NCI-H748 treated with DMSO at 0.1 percent for 48 hours (cell line): ENCODE measurements at regions not wholly inside any gene's neighbourhood (a gene's known extent, or its start where the extent isn't known, plus 50 kb on each side); places are given as distances from the start of the nearest gene placed in this dataset.
"Not testable (repeated sequence)": the region's sequence is repeated elsewhere in the genome, so short reads cannot be mapped to it uniquely, and the experiment has no call there.

ENCODE experiments used
- DNase-seq: peaks from one replicate; lab custom pipeline; 2025; lab: John Stamatoyannopoulos, UW

DNA sequence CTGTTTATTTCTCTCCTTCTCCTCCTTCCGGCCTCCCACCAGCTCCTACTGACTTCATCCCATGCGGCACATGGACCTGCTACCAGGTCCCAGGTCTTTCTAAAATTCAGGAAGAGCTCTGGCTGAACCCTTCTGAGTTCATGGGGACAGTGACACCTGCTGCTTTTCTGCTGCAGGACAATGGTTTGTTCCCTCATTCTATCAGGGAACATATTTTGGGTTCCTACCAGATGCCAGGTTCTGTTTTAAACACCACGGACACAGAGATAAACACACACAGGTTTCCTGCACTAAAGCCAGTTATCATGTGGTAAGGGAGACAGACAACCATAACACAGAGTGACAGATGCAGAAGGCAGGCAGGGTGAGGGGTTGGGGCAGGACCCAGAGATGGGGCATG lies 114.0 kb upstream of the RAB4A start:
- no peak for DNase-seq

DNA sequence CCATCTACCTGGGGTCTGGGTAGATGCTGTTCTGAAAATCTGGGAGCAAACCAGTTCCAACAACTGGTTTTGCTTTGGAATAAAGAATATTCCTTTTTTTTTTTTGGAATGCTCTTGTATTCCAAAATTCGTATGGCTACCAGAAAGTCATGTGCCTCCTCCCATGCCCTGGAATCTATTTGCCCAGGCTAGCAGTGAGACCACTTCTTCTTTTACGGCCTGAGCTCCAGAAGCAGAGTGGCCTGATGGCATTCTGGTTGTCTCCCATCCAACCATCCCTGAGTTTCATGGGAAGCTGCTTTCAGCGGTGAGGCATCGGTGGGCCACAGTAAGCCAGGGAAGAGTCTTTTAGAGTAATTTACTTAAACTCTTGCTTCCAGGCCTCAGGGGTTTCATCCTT lies 113.4 kb upstream of the RAB4A start:
- no peak for DNase-seq

DNA sequence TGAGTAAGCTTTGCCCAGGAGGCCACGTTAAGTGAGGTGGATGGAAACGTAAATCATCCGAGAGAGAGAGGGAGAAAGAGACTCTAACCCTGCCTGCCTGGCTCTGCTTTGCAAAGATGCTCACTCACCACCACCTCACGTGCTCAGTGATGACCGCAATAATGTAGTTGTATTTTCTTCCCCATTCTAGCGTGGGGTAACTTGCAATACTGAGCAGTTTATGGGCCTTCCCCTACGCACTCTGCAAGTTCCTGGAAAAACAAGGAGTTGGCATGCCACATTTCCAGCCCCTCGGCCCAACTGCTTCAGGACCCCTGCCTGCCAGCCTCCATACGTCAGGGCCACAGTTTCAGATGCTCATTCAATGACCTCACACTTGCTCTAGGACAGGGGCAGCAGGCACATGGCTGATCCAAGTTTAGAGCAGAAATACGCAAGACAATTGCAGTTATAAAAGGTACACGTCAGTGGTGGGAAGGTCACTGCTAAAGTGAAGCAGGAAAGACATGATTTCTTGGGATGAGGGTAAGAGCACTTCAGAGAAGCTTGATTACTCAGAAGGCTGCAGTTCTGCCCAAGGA lies 112.5 kb upstream of the RAB4A start:
- DNase-seq = no peak

DNA sequence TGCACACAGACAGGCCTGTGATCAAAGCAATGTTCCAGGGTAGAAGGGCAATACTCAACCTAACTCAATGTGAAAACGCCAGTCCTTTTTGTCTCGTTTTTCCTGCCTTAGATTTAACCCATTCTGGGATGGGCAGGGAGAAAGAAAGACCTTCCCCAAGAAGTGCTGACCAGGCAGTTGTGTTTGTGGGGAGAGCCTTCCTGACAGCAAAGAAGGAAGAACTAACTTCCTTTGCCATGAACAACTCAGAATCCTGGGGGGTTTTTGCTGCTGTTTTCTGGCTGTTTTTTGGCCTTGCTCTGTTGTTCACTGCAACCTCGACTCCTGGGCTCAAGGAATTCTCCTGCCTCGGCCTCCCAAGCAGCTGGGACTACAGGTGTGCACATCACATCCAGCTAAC lies 112.0 kb upstream of the RAB4A start:
- DNase-seq = no peak

DNA sequence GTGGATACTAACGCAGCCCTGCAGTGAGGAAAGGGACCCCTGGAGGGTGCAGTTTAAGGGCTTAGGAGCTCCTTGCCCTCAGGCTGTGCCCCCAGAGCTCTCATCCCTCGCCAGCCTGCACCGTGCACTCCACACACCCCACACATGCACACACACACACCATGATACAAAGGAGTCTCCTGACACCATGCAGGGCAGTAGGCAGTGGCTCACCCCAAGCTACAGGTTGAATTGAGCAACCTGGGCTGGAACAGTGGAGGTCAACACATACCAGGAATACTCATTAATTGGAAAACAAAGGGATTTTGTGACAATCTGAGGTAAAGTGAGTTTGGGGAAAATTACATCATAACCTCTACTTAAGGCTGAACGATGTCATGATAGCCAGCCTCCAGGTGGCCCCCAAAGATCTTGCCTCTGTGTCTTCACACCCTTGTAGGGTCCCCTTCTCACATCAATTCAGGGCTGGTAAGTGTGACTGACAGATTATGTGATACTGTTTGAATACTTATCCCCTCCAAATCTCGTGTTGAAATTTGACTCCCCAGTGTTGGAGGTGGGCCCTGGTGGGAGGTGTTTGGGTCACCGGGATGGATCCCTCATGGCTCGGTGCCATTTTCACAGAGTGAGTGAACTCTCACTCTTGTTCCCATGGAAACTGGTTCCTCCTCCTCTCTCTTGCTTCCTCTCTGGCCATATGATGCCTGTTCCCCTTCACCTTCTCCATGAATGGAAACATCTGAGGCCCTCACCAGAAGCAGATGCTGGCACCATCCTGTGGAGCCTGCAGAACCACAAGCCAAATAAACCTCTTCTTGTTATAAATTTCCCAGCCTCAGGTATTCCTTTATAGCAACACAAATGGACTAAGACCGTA lies 111.0 kb upstream of the RAB4A start:
- DNase-seq = peak; percentile 7

DNA sequence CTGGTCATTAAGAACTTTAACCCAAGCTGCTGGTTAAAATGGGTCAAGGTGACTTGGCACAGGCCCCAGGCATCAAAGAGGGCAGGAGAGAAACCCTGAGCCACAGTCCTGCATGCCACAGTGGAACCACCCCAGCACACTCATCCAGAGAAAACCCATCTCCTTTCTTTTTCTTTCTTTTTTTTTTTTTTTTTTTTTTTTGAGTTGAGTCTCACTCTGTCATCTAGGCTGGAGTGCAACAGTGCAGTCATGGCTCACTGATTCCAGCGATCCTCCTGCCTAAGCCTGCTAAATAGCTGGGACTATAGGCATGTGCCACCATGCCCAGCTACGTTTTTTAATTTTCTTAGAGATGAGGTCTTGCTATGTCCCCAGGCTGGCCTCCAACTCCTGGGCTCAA lies 109.2 kb upstream of the RAB4A start:
- DNase-seq = no peak

DNA sequence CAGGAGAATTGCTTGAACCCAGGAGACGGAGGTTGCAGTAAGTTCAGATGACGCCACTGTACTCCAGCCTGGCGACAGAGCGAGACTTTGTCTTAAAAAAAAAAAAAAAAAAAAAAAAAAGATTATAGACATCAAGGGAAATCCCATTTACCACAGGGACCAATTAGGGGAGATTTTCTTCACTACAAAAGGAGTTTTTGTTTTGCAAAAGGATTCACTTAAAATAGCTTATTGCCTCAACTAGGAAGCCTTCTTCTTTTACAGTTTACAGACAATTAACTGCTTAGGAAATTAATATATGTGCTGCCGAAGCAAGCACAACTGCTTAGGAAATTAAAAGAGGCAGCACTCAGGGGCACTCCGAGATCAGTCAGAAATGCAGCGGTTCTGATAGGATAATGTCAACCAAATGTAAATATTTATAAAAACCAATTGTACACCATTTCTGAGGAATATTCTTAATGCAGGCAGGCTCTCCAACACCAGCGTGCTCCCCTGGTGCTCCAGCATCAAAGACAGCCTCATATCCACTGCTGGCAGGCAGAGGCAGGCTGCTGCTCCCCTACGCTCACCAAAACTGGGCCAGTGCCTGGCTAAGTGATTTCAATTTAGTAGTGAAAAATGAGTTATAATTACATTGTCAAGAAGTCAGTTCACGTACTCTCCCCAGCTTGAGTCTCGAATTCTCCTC lies 107.9 kb upstream of the RAB4A start:
- no peak for DNase-seq

DNA sequence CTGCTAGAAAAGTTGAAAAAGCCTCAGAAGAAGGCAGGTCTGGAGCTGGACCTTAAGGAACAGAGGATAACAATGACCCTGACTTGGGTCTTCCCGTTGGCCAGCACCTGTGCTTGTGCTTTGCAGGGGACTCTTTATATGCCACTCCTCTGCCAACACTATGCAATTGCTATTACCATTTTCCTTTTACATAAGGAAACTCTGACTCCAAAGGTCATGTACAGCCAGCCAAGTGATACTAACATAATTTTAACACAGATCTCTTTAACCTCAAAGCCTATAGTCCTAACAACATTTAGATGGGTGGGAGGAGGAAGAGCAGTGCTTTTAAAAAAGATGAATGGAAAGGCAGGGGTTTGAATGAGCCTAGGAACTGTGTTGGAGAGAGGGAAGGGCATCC lies 106.6 kb upstream of the RAB4A start:
- DNase-seq = no peak

DNA sequence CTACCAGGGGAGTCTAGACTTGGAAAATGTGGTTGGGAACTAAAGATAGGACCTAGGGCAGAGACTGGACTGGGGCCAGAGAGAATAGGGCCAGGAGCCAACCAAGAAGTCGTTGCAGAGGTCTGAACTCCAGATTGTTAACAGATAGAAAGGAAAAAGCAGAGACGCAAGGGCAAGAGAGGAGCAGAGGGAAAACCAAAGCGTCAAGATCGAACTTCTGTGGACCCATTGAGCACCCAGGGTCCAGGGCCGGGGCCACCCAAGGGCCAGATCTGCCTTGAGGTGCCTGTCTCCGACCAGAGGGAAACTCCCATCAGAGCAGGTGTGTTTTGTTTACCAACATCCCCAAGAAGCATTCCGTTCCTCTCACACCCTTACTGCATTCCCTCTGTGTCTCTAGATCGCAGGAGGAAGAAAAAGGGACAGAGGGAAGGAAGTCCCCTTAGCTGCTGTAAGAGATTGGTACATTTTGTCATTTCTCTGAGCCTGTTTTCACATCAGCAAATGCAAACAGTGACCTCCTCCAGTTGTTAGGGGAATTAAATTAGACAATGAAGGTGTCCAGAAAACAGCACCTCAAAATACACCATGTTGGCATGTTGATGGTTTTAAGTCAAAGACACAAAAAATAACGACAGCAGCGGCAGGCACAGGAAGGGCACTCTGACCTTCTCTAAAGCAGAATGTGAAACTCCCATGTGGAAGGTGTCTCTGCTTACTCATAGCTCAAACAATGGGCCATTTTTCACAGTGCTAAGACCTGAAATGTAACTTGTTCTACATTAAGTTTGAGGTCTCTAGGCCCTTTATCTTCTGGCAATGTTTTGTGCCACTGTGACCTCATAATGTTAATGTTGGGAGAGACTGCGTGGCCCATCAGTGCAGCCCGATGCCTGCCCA lies 105.8 kb upstream of the RAB4A start:
- DNase-seq = no peak

DNA sequence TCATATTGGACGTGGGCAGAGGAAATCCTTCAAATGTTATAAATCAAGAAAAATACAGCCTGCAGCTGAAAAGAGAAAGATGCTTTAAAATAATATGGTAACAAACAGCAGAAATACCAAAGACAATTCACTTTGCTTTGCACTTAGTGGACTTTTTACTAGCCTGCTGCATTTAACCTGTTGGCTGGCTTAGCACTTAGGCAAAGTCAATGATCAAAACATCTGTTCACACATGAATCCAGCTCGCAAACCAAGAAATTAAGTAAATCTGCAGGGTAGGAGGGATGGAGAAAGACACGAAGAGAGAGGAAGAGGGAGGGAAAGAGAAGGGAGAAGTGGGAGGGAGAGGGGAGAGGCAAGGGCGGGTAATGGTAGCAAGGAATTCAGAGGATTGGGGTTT lies 103.6 kb upstream of the RAB4A start:
- DNase-seq = no peak

DNA sequence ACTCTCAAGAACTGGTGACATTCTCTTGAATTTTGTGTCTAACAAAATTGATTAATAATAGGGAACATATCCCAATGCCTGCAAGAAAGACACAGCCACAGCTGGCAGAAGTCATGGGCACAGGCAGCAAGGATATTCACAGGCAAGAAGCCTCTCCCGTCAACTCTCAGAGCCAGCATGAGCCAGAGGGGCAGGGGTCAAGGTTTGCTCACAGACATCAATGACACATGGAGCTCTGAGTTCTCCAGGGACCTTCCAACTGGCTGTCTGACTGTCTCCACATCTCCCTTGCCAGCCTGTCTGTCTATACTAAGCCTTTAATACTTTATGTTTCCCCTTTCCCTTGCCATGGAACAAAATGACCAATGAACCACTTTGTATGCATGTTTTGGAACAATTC lies 101.5 kb upstream of the RAB4A start:
- no peak for DNase-seq

DNA sequence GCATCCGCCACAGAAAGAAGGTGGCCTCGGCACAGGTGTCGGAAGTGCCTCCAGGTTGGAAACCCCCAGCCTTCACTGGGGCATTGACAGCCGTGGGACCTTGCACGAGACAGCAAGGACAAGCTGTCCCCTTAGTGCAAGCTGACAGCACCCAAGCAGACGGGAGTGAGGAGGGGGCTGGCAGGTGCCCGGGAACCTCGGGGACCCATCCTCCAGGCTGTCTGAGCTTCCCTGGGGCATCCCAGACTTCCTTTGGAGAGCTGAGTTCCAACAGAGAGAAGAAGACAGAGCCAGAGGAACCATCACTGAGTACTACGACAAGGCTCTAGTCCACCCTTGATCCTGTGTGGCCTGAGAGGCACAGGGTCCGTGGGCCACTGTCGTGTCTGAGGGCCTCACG lies 100.6 kb upstream of the RAB4A start:
- DNase-seq = no peak

DNA sequence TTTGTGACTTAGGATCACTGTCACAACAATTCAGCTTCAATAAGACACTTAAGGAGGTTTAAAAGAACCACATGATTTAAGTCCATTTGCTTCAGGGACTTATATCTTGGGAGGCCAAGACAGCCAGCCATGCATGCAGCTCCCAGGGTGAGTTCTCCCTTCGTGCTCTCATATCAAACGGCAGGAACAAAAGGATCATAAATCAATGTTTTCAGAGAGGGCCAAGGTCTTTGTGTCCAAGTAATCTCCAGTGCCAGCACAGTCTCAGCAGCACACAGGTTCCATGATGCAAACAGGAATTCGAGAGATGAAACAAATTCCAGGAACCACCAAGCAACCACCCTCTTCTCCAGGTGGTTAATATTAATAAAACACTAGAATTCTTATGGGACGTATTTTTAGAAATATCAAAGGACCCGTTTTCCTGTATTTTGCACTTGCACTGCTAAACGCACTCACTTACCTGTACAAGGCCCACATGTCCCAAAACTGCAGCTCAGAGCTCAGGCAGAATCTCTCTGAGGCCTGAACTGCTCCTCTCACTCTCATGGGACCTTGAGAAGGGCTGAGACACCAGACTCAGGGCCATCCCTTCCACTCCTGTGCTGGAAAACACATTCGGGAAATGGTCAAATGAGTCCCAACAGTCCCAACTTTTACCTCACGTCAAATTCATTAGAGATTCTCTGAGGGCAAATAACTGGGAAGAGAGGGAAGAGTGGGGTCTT lies 100.0 kb upstream of the RAB4A start:
- no peak for DNase-seq

DNA sequence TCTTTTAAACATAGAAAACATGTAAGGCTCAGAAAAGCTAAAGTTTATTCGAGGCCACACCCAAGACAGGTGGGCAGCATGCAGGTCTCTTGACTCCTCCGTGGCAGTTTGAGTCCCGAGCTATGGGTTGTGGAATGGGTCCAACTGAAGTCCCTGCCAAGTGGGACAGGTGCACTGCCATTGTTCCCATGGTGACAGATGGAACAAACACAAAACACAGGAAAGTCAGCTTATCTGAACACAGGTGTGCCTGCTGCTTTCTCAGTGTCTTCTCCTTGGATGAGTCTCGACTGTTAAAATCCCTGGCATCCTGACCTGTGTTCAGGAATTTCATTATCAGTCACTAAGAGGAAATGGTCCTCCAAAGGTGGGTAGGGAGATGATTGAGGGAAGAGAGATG lies 99.0 kb upstream of the RAB4A start:
- peak; percentile 76 for DNase-seq

DNA sequence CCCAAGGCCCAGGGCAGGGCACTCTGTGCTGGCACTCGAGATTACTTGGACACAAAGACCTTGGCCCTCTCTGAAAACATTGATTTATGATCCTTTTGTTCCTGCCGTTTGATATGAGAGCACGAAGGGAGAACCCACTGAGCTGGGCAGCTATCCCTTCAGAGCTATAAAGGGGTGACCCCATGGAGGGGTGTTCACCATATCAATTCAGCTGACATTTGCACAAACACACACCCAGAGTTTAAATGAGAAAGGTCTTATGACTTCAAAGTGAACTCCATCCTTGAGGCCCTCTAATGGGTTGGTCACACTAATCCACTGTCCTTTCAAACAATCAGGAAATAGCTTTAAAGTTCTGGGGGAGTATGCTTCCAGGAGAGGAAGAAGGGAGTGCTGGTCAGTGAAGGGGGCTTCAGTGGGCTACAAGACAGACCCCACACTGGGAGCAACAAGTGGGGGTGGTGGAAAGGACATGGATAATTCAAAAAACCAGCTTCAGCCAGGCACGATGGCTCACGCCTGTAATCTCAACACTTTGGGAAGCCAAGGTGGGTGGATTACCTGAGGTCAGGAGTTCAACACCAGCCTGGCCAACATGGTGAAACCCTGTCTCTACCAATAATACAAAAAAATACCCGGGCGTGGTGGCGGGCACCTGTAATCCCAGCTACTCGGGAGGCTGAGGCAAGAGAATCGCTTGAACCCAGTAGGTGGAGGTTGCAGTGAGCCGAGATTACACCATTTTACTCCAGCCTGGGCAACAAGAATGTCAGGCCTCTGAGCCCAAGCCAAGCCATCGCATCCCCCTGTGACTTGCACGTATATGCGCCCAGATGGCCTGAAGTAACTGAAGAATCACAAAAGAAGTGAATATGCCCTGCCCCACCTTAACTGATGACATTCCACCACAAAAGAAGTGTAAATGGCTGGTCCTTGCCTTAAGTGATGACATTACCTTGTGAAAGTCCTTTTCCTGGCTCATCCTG lies 97.1 kb upstream of the RAB4A start:
- not testable (repeated sequence) for DNase-seq

DNA sequence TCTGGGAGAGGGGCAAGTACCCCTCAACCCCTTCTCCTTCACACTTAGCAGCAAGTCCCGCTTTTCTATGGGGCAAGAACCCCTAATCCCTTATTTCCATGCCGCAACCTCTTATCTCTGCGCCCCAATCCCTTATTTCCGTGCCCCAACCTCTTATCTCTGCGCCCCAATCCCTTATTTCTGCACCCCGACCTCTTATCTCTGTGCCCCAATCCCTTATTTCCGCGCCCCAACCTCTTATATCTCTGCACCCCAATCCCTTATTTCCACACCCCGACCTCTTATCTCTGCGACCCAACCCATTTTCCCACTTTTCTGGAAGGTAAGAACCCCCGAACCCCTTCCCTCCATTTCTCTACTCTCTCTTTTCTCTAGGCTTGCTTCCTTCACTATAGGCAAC lies 95.6 kb upstream of the RAB4A start:
- not testable (repeated sequence) for DNase-seq

DNA sequence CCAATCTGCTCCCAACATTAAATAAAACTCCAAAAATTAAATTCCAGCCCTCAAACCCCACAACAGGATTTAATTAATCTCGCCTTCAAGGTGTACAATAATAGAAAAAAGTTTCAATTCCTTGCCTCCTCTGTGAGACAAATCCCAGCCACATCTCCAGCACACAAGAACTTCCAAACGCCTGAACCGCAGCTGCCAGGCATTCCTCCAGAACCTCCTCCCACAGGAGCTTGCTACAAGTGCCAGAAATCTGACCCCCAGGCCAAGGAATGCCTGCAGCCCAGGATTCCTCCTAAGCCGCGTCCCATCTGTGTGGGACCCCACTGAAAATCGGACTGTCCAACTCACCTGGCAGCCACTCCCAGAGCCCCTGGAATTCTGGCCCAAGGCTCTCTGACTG lies 94.5 kb upstream of the RAB4A start:
- DNase-seq = not testable (repeated sequence)

DNA sequence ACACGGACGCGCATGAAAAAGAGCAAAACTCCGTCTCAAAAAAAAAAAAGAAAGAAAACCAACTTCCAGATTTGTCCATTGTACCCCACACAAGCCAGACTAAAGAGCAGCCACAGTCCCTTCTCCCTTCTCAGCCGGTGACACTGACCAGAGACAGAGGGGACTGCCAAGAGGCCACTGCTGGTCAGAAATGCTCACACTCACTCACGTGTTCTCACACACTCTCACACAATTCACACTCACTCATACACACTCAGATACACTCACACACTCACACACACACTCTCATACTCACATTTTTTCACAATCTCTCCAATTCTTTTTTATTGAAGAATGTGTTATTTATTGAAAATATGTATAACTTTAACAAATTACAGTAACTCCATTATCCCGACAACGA lies 90.8 kb upstream of the RAB4A start:
- DNase-seq = no peak

DNA sequence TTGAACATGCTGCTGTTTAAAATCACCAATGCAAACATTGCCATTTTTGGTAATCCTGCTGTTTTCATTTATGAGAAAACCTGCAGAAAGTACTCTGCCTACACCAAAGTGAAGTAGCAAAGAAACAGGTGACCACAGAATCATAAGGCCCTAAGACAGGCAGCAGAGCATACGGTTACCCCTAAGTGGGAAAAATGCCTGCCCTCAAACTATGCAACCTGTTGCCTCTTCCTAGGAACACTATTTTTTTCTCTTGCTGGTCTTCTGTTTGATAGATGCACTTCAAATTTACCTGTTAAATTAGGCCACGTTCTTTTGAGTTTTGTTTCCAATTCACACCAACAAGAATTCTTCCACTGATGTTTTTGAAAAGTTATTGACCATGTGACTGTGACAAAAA lies 89.5 kb upstream of the RAB4A start:
- no peak for DNase-seq

DNA sequence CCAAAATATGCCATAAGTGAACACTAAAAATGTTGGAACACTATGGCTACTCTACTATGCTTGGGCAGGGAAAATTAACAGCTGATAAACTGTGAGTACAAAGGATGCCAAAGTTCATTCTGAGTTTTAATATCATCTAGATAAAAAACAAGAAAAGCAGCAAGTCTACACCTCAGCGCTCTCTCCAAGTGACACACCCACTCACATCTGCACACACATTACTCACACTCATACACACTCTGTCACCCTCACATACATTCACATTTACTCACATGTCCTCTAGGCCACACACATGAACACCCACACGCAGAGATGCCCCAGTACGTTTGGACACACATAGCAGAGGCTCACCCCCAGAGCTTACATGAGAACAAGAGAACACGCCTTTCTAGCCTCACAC lies 87.3 kb upstream of the RAB4A start:
- DNase-seq = no peak
